Astrocyte (in vitro differentiated cells and primary cell): ENCODE measurements at regions not wholly inside any gene's neighbourhood (a gene's known extent, or its start where the extent isn't known, plus 50 kb on each side); places are given as distances from the start of the nearest gene placed in this dataset.

Experiments used
- DNase-seq: peaks from one replicate; pipeline ENCODE4 v3.0.0-alpha.2; 2010; ENCODE audit warnings: low read depth
- FAIRE-seq: peaks from 2 replicates; lab custom pipeline; 2011; peaks lifted over from hg19 to GRCh38; lab: Jason Lieb, UNC
- H2AFZ ChIP-seq: 2 replicates; pipeline ENCODE4 v1.6.0; 2012; ENCODE audit warnings: low read depth, low read length, inconsistent platforms
- H3K27ac ChIP-seq: 2 replicates; pipeline ENCODE4 v1.5.1; 2011; ENCODE audit warnings: low read depth, low read length, inconsistent platforms
- H3K27me3 ChIP-seq: 2 replicates; pipeline ENCODE4 v1.6.0; 2011; ENCODE audit warnings: low read length, inconsistent platforms; ENCODE audit not compliant: insufficient read depth
- H3K36me3 ChIP-seq: 2 replicates; pipeline ENCODE4 v1.5.1; 2011; ENCODE audit warnings: low read length, inconsistent platforms; ENCODE audit not compliant: insufficient read depth
- H3K4me1 ChIP-seq: 2 replicates; pipeline ENCODE4 v1.5.1; 2011; ENCODE audit warnings: low read length, inconsistent platforms; ENCODE audit not compliant: insufficient read depth
- H3K4me2 ChIP-seq: 2 replicates; pipeline ENCODE4 v1.6.0; 2012; ENCODE audit warnings: low read length, inconsistent platforms
- H3K4me3 ChIP-seq: 2 replicates; pipeline ENCODE4 v1.5.1; 2011; ENCODE audit warnings: low read depth, mild to moderate bottlenecking, low read length, inconsistent platforms; ENCODE audit not compliant: insufficient read depth
- H3K79me2 ChIP-seq: 2 replicates; pipeline ENCODE4 v1.6.0; 2012; ENCODE audit warnings: mild to moderate bottlenecking, low read length, inconsistent platforms; ENCODE audit not compliant: insufficient read depth
- H3K9ac ChIP-seq: 2 replicates; pipeline ENCODE4 v1.6.0; 2012; ENCODE audit warnings: mild to moderate bottlenecking, low read length, inconsistent platforms
- H3K9me3 ChIP-seq: 2 replicates; pipeline ENCODE4 v1.5.1; 2012; ENCODE audit warnings: low read depth, mild to moderate bottlenecking, low read length, inconsistent platforms; ENCODE audit not compliant: insufficient read depth
- H4K20me1 ChIP-seq: 2 replicates; pipeline ENCODE4 v1.6.0; 2012; ENCODE audit warnings: low read length, inconsistent platforms; ENCODE audit not compliant: insufficient read depth
- H3K27ac Mint-ChIP-seq: one replicate; pipeline ENCODE4 v1.8.0; 2021; ENCODE audit warnings: mild to moderate bottlenecking, mixed read lengths; ENCODE audit not compliant: unreplicated experiment
- H3K27me3 Mint-ChIP-seq: one replicate; pipeline ENCODE4 v1.8.0; 2021; ENCODE audit warnings: low read depth, mixed read lengths; ENCODE audit not compliant: unreplicated experiment
- H3K36me3 Mint-ChIP-seq: one replicate; pipeline ENCODE4 v1.8.0; 2021; ENCODE audit warnings: low read depth, mixed read lengths; ENCODE audit not compliant: unreplicated experiment
- H3K4me1 Mint-ChIP-seq: one replicate; pipeline ENCODE4 v1.8.0; 2021; ENCODE audit warnings: low read depth, mixed read lengths; ENCODE audit not compliant: unreplicated experiment
- H3K4me3 Mint-ChIP-seq: one replicate; pipeline ENCODE4 v1.8.0; 2021; ENCODE audit warnings: mild to moderate bottlenecking, moderate library complexity, mixed read lengths; ENCODE audit not compliant: unreplicated experiment
- H3K9me3 Mint-ChIP-seq: one replicate; pipeline ENCODE4 v1.8.0; 2021; ENCODE audit warnings: mild to moderate bottlenecking, mixed read lengths; ENCODE audit not compliant: unreplicated experiment
- EZH2 ChIP-seq: IDR thresholded peaks from 2 replicates; pipeline ENCODE4 v1.6.1; 2012; ENCODE audit warnings: mild to moderate bottlenecking, low read length, inconsistent platforms; ENCODE audit not compliant: insufficient read depth
- TF ChIP-seq, protein P1 (sequence below): IDR thresholded peaks from 2 replicates; pipeline ENCODE4 v1.5.1; 2011; ENCODE audit warnings: low read depth, mild to moderate bottlenecking, inconsistent platforms, low read length, moderate library complexity; ENCODE audit not compliant: insufficient read depth

DNA sequence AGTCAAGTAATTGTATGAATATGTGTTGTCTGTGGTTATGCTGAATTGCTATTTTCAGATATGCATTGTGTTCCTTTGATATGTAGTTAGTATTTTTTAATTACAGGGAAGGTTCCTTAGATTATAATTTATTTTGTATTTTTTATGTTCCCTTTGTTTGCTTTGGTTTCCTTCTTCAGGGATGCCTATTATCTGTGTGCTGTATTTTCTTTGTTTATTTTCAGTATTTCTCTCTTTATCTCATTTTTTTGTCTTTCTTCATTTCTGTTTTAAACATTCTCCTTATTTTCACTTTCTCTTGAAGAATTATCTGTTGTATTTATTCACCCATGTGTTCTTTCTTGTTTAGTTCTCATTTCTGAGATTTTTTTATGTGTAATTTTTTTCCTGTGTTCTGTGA is 163.1 kb downstream of the EMP1 start:
- no peaks in the 10 kb centered on the region for H4K20me1 ChIP-seq
- Mint-ChIP-seq H3K27ac (no peak overlapping the region), H3K4me1 (no peaks in the 10 kb centered on the region), H3K36me3 (no peaks in the 10 kb centered on the region), H3K27me3 (no peaks in the 10 kb centered on the region), H3K4me3 (no peak overlapping the region), H3K9me3 (no peaks in the 10 kb centered on the region)
- no peak overlapping the region for H2AFZ ChIP-seq
- FAIRE-seq (no peak), DNase-seq (no peak)
- no peaks in the 10 kb centered on the region for H3K27me3 ChIP-seq
- H3K27ac ChIP-seq: no peak overlapping the region
- H3K4me1 ChIP-seq: no peaks in the 10 kb centered on the region
- no peak overlapping the region for H3K4me2 ChIP-seq
- H3K9me3 ChIP-seq: no peaks in the 10 kb centered on the region
- no peaks in the 10 kb centered on the region for H3K36me3 ChIP-seq
- TF ChIP-seq, protein P1, sequence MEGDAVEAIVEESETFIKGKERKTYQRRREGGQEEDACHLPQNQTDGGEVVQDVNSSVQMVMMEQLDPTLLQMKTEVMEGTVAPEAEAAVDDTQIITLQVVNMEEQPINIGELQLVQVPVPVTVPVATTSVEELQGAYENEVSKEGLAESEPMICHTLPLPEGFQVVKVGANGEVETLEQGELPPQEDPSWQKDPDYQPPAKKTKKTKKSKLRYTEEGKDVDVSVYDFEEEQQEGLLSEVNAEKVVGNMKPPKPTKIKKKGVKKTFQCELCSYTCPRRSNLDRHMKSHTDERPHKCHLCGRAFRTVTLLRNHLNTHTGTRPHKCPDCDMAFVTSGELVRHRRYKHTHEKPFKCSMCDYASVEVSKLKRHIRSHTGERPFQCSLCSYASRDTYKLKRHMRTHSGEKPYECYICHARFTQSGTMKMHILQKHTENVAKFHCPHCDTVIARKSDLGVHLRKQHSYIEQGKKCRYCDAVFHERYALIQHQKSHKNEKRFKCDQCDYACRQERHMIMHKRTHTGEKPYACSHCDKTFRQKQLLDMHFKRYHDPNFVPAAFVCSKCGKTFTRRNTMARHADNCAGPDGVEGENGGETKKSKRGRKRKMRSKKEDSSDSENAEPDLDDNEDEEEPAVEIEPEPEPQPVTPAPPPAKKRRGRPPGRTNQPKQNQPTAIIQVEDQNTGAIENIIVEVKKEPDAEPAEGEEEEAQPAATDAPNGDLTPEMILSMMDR: no peak
- no peak for TF ChIP-seq EZH2
- no peak overlapping the region for H3K4me3 ChIP-seq
- H3K79me2 ChIP-seq: no peaks in the 10 kb centered on the region
- H3K9ac ChIP-seq: no peak overlapping the region

DNA sequence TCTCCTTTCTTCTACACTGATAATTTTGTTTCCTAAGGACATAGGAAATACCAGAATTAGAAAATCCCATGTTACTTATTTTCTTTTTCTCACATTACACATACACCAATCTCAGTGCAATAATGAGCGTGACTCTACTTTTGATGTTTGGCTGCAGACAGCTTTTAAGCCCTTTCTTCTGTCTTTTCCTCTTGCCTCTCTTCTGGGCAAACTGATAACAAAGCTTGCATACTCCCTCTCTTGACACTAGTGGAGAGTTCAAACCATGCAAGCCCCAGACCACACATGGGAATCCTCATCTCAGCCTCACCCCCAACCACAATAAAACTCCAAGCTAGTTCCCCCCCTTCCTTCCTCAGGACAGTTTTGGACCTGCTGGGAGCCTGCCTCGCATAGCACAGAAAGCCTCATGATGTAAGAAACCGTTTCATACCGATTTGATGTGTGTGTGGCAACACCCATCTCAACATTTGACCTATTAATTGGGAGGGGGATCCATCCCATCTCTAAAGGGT is 161.9 kb downstream of the EMP1 start:
- DNase-seq: no peak
- FAIRE-seq: no peak
- H3K27ac ChIP-seq: no peak overlapping the region
- no peak overlapping the region for H3K9ac ChIP-seq
- Mint-ChIP-seq H3K4me3 (no peak overlapping the region), H3K36me3 (no peaks in the 10 kb centered on the region), H3K9me3 (no peaks in the 10 kb centered on the region), H3K4me1 (no peaks in the 10 kb centered on the region), H3K27ac (no peak overlapping the region), H3K27me3 (no peaks in the 10 kb centered on the region)
- no peaks in the 10 kb centered on the region for H3K4me1 ChIP-seq
- no peak overlapping the region for H3K4me2 ChIP-seq
- H3K4me3 ChIP-seq: no peak overlapping the region
- no peak for TF ChIP-seq EZH2
- TF ChIP-seq, protein P1: no peak
- H4K20me1 ChIP-seq: no peaks in the 10 kb centered on the region
- no peaks in the 10 kb centered on the region for H3K9me3 ChIP-seq
- no peaks in the 10 kb centered on the region for H3K27me3 ChIP-seq
- no peaks in the 10 kb centered on the region for H3K36me3 ChIP-seq
- no peaks in the 10 kb centered on the region for H3K79me2 ChIP-seq
- no peak overlapping the region for H2AFZ ChIP-seq

DNA sequence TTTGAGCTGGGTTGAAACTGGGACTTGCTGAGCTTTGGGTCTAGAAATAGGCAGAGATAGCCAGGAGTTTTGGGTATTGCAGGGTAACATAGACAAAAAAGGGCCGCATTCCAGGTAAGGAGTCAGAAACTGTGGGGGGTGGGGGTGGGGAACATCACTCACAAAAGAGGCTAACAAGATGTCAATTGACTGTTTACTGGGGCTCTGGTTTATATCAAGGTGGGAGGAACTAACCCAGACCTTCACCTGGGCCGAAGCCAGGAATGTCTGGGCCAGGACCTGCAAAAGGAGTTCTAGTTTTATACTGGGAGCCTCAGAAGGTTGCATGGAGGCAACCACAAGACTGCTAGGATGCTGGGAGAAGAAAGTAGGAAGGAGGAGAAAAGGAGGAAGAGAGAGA is 154.4 kb downstream of the EMP1 start:
- Histone ChIP-seq H3K27me3 (no peaks in the 10 kb centered on the region), H4K20me1 (no peaks in the 10 kb centered on the region), H3K79me2 (no peaks in the 10 kb centered on the region), H3K4me2 (no peak overlapping the region), H3K9me3 (no peaks in the 10 kb centered on the region), H2AFZ (no peak overlapping the region), H3K4me3 (no peak overlapping the region), H3K4me1 (peaks cover 13% of the 10 kb centered on the region), H3K9ac (no peak overlapping the region), H3K27ac (no peak overlapping the region), H3K36me3 (no peaks in the 10 kb centered on the region)
- H3K9me3 Mint-ChIP-seq: no peaks in the 10 kb centered on the region
- DNase-seq (no peak), FAIRE-seq (no peak)
- no peak overlapping the region for H3K27ac Mint-ChIP-seq
- TF ChIP-seq, protein P1: no peak
- TF ChIP-seq EZH2: no peak
- H3K27me3 Mint-ChIP-seq: no peaks in the 10 kb centered on the region
- H3K4me1 Mint-ChIP-seq: peaks cover 16% of the 10 kb centered on the region
- H3K36me3 Mint-ChIP-seq: no peaks in the 10 kb centered on the region
- H3K4me3 Mint-ChIP-seq: no peak overlapping the region
